ENCODE measurements at regions not wholly inside any gene's neighbourhood (a gene's known extent, or its start where the extent isn't known, plus 50 kb on each side); places are given as distances from the start of the nearest gene placed in this dataset.
A peak's percentile ranks its signal among the peaks of the same experiment; 100 is the strongest.
"Not testable (repeated sequence)": the region's sequence is repeated elsewhere in the genome, so short reads cannot be mapped to it uniquely, and the experiment has no call there.

DNA sequence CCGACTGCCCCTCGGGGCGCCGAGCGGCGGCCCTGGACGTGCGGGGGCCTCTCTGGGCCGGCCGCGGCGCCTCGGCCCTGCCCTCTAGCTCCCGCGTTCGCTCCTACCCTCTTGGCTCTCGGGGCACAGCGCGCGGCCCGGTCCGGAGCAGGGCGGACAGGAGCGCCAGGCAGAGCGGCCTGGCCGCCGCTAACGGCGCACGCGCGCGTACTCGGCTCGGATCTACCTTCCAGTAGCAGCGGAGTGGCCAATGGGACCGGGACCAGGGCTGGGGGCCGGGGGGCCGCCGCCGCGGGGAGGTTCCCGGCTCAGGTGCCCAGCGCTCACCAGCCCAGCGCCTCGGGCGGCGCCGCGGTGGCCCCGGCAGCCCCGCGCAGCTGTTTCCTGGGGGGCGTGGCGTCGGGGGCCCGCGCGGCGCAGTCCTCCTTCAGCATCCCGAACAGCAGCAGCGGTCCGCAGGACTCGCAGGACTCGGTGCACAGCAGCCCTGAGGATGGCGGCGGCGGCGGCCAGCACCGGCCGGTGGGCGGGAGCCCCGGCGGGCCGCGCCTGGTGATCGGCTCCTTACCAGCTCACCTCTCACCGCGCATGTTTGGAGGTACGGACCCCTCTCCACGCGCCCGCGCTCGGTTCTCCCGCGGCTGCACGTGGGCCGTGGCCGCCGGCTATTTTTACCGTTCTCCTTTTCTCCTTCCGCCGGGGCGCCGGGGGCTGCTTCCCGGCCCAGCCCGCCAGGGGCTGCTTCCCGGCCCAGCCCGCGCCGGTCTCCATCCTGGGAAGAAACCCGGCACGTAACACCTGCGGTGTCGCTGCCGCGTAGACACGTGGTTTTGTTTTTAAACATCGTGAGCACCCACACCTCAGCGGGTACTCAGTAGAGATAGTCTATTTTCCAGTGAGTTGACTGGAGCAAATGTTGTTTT is 162.9 kb downstream of the KBTBD2 start:
- peak; percentile 47 for TF ChIP-seq POLR2A (IDR thresholded peaks at IDR 0.05; ENCODE audit: low read depth, low read length)
- FAIRE-seq (peak; percentile 96), DNase-seq (ENCODE audit: insufficient read length, low spot score) (peak; percentile 45)

DNA sequence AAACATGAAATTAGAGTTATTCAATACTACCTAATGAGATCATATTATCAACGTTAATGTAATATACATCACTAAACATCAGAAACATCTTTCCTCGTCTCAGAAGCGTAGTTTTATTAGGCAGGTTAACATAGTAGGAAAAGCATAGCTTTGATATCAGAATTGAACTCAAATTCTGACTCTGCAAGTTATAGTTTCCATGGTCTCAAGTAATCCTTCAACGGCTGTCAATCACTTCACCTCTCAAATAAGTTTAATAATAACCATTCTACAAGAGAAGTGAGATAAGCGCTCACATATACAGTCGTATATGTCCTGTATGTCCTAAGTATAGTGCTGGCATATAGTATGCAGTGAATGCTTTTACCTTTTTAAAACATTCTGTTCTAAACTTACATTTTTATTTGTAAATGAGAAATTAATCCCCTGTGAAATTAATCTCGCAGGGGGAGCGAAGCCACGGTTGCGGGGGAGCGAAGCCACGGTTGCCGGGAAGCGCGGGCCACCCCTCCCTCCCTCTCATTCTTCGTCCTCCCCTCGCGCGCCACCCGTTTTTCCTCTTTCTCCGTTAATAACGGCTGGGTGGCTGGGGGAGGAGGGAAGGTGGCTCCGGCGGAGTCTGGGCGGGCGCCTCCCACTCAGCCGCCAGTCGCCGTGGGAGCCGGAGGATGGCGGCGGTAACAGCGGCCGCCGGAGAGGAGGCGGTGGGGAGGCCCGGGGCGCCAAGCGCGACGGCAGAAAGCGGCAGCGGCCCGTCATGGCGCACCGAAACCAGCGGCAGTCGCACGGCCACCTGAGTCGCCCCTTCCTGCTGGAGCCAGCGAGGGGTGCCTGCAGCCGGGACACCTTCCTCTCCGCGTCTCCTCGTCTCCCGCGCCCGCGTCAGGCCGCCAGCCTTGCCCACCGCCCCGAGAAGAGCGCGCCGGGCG is 163.8 kb downstream of the KBTBD2 start:
- peak; percentile 95 for FAIRE-seq
- peak; percentile 82 for TF ChIP-seq POLR2A (IDR thresholded peaks at IDR 0.05; ENCODE audit: low read depth, low read length)
- peak; percentile 56 for DNase-seq (ENCODE audit: insufficient read length, low spot score)

DNA sequence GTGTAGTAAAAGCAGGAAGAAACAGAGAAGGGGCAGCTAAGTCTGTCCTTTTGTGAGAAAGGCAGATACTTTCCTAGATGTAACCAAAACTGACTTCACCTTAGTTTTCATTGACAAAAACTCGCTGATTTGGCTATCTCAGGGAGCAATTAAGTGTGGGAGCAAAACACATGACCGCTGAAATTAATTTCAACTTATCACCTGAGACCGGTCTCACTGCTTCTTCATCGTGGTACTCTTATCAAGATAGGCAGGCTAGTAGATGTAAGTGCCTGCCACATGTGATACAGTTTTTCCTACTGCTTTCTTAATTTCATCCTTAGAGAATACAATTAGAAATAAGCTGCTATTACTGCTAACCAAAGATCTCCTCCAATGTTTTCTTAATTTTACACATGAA is 168.7 kb downstream of the KBTBD2 start:
- not testable (repeated sequence) for DNase-seq (ENCODE audit: insufficient read length, low spot score); FAIRE-seq

DNA sequence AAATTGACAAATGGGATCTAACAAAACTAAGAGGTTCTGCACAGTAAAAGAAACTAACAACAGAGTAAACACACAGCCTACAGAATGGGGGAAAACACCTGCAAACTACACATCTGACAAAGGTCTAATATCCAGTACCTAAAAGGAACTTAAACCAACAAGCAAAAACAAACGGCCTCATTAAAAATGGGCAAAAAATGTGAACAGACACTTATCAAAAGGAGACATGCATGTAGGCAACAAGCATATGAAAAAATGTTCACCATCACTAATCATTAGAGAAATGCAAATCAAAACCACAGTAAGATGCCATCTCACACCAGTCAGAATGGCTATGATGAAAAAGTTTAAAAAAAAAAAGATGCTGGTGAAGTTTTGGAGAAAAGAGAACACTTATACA is 197.4 kb downstream of the KBTBD2 start:
- TF ChIP-seq POLR2A (IDR thresholded peaks at IDR 0.05; ENCODE audit: low read depth, low read length): no peak
- FAIRE-seq (no peak), DNase-seq (ENCODE audit: insufficient read length, low spot score) (no peak)

DNA sequence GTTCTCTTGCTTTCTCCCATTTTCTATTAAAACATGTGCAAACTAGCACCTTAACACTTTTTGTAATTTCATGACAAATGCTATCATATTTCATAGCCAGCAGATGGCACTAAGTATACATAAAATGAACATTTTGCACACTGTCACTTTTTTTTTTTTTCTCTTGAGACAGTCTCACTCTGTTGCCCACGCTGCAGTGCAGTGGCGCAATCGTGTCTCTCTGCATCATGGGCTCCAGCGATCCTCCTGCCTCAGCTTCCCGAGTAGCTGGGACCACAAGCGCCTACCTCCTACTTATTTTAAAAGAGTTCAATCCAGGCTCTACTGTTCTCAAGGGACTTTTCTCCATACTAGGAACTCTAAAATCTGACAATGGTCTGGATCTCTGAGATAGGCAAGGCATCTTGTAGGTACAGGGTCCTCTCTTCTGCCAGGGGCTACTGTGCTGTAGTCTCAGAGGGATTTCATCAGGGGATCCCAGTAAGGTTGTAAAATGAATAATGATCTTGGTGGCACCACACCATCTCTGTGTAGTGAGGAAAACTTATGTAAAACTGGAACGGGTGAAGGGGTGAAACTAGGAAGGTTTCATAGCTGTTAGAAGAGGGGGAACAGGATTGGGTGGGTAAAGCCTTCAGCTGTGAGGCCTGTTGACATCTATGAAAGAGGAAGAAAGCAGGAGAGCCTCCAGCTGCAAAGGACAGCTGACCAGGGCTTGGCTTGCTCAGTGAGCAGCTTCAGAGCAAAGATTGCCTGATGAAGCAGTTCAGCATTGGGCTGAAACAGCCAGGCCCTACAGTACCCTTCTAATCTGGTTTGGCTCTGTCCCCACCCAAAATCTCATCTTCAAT is 196.9 kb downstream of the AVL9 start:
- DNase-seq (ENCODE audit: insufficient read length, low spot score): not testable (repeated sequence)
- peak; percentile 89 for FAIRE-seq

DNA sequence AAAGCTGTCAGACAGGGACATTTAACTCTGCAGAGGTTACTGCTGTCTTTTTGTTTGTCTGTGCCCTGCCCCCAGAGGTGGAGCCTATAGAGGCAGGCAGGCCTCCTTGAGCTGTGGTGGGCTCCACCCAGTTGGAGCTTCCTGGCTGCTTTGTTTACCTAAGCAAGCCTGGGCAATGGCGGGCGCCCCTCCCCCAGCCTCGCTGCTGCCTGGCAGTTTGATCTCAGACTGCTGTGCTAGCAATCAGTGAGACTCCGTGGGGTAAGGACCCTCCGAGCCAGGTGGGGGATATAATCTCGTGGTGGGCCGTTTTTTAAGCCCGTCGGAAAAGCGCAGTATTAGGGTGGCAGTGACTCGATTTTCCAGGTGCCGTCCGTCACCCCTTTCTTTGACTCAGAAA is 192.8 kb downstream of the AVL9 start:
- FAIRE-seq; DNase-seq (ENCODE audit: insufficient read length, low spot score): not testable (repeated sequence)

DNA sequence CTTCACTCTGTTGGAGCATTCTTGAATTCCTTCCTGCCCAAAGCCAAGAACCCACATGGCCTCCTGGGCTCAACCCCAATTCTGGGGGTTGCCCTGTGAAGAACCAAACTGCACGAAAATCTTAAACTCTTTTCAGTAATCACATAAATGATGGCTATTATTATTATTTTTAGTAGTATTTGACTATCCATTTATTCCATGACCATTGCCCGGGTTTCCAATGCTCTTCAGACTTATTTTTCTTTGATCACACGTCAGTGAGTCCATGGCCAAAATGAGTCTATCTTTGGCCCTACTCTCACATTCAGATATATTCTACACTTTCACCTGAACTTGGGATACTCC is 185.9 kb downstream of the AVL9 start:
- DNase-seq (ENCODE audit: insufficient read length, low spot score) (no peak), FAIRE-seq (no peak)
- no peak for TF ChIP-seq POLR2A (IDR thresholded peaks at IDR 0.05; ENCODE audit: low read depth, low read length)

DNA sequence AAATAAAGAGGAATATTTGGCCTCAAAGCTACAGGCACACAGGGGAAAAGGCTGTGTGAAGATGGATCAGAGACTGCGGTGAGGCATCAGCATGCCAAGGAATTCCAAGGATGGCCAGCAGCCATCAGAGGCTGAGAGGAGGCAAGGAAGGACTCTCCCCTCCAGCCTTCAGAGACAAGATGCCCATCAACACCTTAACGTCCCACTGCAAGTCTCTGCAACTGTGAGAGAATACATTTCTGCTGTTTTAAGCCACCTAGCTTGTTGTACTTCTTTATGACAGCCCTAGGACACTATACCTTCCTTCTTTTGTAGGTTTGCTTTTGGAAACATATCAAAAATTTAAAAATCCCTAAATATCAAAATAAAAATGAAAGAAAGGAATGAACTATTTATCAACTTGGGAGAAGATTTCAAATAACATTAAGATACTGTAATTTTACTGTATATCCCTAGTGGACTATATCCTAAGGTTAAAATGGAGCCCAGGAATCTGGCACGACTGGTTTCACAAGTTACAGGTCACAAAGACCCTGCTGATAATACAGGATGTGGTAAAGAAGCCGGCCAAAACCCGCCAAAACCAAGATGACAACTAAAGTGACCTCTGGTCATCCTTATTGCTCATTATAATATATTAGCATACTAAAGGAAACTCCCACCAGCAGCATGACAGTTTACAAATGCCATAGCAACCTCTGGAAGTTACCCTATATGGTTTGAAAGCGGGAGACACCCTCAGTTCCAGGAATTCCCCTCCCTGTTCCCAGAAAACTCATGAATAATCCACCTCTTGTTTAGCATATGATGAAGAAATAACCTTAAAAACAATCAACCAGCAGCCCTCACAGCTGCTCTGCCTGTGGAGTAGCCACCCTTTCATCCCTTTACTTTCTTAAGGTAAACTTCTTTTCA is 185.2 kb downstream of the AVL9 start:
- TF ChIP-seq POLR2A (IDR thresholded peaks at IDR 0.05; ENCODE audit: low read depth, low read length): no peak
- no peak for DNase-seq (ENCODE audit: insufficient read length, low spot score)
- no peak for FAIRE-seq

DNA sequence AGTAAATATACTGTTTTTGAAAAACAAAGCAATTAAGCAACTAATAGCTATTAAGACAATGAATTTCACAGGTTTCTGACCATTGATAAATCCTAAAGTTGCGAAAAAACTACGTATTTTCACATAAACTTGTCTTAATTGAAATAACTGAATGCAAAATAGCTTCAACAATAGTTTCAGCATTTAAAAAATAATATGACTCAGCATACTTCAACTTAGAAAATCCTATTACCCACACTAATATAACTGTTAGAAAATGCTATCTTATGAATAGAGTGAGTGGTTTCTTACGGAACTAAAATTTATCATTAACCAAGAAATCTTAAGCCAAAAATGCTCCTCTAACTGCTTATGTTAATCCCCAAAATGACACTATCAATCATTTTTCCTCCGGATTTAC is 183.9 kb downstream of the AVL9 start:
- no peak for TF ChIP-seq POLR2A (IDR thresholded peaks at IDR 0.05; ENCODE audit: low read depth, low read length)
- DNase-seq (ENCODE audit: insufficient read length, low spot score) (no peak), FAIRE-seq (no peak)

DNA sequence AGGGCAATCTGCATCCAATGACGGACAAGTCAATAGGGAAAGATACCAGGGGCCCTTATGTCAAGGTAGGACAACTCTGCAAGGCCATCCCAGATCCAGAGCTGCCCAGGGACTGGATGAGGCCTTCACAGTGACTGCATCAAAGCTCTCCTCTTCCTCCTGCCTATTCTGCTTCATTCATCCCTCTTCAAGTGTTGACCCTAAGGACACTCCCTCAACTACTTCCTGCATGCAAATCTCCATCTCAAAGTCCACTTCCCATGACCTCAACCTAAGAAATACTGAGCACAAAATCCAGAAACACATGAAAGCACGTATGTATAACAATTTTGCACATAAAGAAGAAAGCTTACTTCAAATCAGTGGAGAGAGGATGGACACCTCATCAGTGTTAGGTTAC is 182.3 kb downstream of the AVL9 start:
- FAIRE-seq (no peak), DNase-seq (ENCODE audit: insufficient read length, low spot score) (no peak)
- TF ChIP-seq POLR2A (IDR thresholded peaks at IDR 0.05; ENCODE audit: low read depth, low read length): no peak

DNA sequence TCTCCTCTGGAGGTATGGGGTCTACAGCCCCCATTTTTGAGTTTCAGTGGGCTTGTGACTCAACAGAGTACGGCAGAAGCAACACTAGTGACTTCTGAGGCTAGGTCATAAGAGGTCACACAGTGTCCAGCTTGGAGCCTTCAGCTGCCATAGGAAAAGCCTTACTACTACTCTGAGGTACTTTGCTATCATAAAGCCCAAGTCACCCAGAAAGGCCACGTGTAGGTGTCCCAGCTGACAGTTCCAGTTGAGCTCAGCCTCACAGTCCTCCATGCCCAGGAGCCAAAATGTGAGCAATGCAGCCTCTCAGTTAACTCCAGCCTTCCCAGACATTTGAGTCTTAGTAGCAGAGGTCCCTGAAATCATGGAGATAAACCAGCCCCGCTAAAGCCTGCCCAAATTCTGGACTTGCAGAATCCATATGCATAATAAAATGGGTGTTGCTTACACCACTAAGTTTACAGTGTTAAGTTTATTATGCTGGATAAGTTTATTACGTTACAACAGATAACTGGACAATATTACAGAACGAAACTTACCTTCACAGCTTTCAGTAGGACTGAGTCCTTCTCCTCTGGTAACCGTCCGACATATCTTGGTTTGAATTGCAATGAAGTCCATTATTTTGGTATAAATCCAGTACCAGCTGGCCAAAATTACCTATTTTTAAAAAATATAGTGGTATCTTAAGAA is 181.1 kb downstream of the AVL9 start:
- no peak for DNase-seq (ENCODE audit: insufficient read length, low spot score)
- no peak for FAIRE-seq
- TF ChIP-seq POLR2A (IDR thresholded peaks at IDR 0.05; ENCODE audit: low read depth, low read length): no peak

DNA sequence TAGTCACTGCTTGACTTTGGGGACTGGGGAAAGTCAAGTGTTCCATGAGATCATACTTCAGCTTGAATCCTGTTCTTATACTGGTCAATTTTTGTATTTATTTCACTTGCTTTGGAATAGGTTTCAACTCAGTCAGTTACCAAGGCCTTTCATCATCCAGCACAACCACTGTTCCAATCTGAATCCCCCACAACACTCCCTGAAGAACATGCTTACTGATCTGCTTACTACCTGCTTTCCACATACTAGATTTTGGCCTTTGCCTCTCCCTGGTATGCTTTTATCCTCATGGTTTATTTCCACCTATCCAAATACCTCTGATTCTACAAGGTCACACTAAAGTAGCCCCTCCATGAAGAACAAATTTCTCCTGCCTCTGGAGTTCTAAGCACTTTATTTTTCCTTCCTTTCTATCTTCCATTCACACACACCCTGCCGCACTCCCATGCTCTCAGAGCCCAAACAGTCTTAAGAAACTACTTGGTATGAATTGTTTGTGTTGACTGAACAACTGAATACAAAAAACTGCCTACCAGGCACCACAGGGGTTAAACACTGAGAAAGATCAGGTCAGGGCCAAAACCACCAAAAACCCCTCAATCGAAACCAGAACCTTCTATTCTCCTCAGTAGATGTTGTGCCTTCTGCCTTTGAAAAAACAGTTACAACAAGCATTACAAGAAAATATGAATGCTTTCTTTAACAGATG is 178.1 kb downstream of the AVL9 start:
- TF ChIP-seq POLR2A (IDR thresholded peaks at IDR 0.05; ENCODE audit: low read depth, low read length): no peak
- DNase-seq (ENCODE audit: insufficient read length, low spot score): no peak
- FAIRE-seq: no peak
